HEK293T (cell line): ENCODE measurements at regions not wholly inside any gene's neighbourhood (a gene's known extent, or its start where the extent isn't known, plus 50 kb on each side); places are given as distances from the start of the nearest gene placed in this dataset.
"Not testable (repeated sequence)": the region's sequence is repeated elsewhere in the genome, so short reads cannot be mapped to it uniquely, and the experiment has no call there.

Experiments
- CTCF ChIA-PET: fragments of 350-600 bp; formaldehyde crosslinking; extraction: SDS; loops from one replicate; lab custom pipeline; 2021; ENCODE audit warnings: antibody characterized with exemption, inconsistent platforms; lab: Yijun Ruan, JAX
- POLR2A ChIA-PET: fragments of 350-600 bp; formaldehyde crosslinking; extraction: SDS; loops from one replicate; lab custom pipeline; 2020; ENCODE audit warnings: antibody characterized with exemption, inconsistent platforms; lab: Yijun Ruan, JAX
- DNase-seq: peaks from one replicate; pipeline ENCODE4 v3.0.0; 2012; ENCODE audit warnings: mixed read lengths; ENCODE audit errors: extremely low spot score
- ARNT ChIP-seq: fragments of 450-650 bp; IDR thresholded peaks from 2 replicates; pipeline ENCODE4 v1.6.1; 2017; ENCODE audit warnings: mild to moderate bottlenecking
- BHLHE40 ChIP-seq: fragments of 450-650 bp; IDR thresholded peaks from 2 replicates; pipeline ENCODE4 v1.6.1; 2016; ENCODE audit warnings: mild to moderate bottlenecking, moderate library complexity, borderline replicate concordance
- CTBP1 ChIP-seq: fragments of 450-650 bp; IDR thresholded peaks from 2 replicates; pipeline ENCODE4 v1.6.1; 2016; ENCODE audit warnings: borderline replicate concordance
- ELF4 ChIP-seq: fragments of 450-650 bp; IDR thresholded peaks from 2 replicates; pipeline ENCODE4 v1.6.1; 2017; ENCODE audit warnings: antibody characterized with exemption
- FOXA1 ChIP-seq: fragments of 450-650 bp; IDR thresholded peaks from 2 replicates; pipeline ENCODE4 v1.6.1; 2016; ENCODE audit warnings: mild to moderate bottlenecking
- FOXK2 ChIP-seq: fragments of 450-650 bp; IDR thresholded peaks from 2 replicates; pipeline ENCODE4 v1.6.1; 2016; ENCODE audit warnings: mild to moderate bottlenecking
- FOXM1 ChIP-seq: fragments of 450-650 bp; IDR thresholded peaks from 2 replicates; pipeline ENCODE4 v1.6.1; 2017; ENCODE audit warnings: mild to moderate bottlenecking, borderline replicate concordance
- HDGF ChIP-seq: fragments of 450-650 bp; IDR thresholded peaks from 2 replicates; pipeline ENCODE4 v1.6.1; 2017; ENCODE audit warnings: antibody characterized with exemption, borderline replicate concordance
- L3MBTL2 ChIP-seq: fragments of 450-650 bp; conservative IDR thresholded peaks from 2 replicates; pipeline ENCODE4 v1.6.1; 2016; ENCODE audit warnings: mild to moderate bottlenecking
- LEF1 ChIP-seq: fragments of 450-650 bp; IDR thresholded peaks from 2 replicates; pipeline ENCODE4 v1.6.1; 2017; ENCODE audit warnings: mild to moderate bottlenecking, borderline replicate concordance
- NFRKB ChIP-seq: fragments of 450-650 bp; IDR thresholded peaks from 2 replicates; pipeline ENCODE4 v1.6.1; 2016; ENCODE audit warnings: mild to moderate bottlenecking, moderate library complexity
- SP1 ChIP-seq: fragments of 450-650 bp; IDR thresholded peaks from 2 replicates; pipeline ENCODE4 v1.6.1; 2017
- SUZ12 ChIP-seq: fragments of 450-650 bp; IDR thresholded peaks from 2 replicates; pipeline ENCODE4 v1.6.1; 2016; ENCODE audit warnings: mild to moderate bottlenecking
- TARDBP ChIP-seq: fragments of 450-650 bp; IDR thresholded peaks from 2 replicates; pipeline ENCODE4 v1.6.1; 2016
- ZNF384 ChIP-seq: fragments of 450-650 bp; IDR thresholded peaks from 2 replicates; pipeline ENCODE4 v1.6.1; 2016
- TF ChIP-seq, protein P1 (sequence below): fragments of 450-650 bp; IDR thresholded peaks from 2 replicates; pipeline ENCODE4 v1.6.1; 2016

DNA sequence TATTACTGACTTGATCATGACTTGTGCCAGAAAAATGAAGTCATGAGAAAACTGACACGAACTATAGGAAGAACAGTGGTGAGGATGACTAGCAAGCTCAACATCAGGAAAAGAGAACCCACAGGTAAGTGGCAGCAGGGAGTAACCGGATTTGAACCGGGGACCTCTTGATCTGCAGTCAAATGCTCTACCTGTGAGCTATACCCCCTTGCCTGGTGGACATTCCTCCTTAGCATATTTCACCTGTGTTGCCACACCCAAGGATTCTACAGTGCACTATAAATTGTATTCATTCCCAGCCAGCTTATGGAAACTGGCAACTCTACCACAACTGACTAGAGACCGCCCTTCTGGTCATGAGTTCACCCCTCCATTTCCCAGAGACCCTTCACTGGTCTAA, 97.5 kb upstream of the ZNF746 start:
- no peak for TF ChIP-seq ARNT
- DNase-seq: no peak
- CTCF ChIA-PET: no interaction called here
- POLR2A ChIA-PET: interaction anchor here (0.9 kb wide), 1 partner anchor 10 kb away, joined by 3 read pairs; no protein-coding TSS in a partner anchor

GRCh38 chr7:149588930-149589329, 91.3 kb upstream of the ZNF746 start:
- ChIA-PET CTCF (no interaction called here), POLR2A (no interaction called here)
- no peak for DNase-seq
- no peak for TF ChIP-seq NFRKB
- no peak for TF ChIP-seq LEF1
- TF ChIP-seq L3MBTL2: no peak
- TF ChIP-seq ELF4: no peak
- TF ChIP-seq ZNF384: no peak
- no peak for TF ChIP-seq CTBP1
- TF ChIP-seq FOXM1: no peak

GRCh38 chr7:149586646-149587645, 89.3 kb upstream of the ZNF746 start:
- TF ChIP-seq FOXM1 (no peak), SUZ12 (no peak), FOXA1 (no peak), LEF1 (no peak), FOXK2 (no peak), SP1 (no peak), NFRKB (no peak), L3MBTL2 (no peak), HDGF (no peak), TARDBP (no peak), ZNF384 (no peak), CTBP1 (no peak), ELF4 (no peak), BHLHE40 (no peak), ARNT (no peak)
- TF ChIP-seq, protein P1, sequence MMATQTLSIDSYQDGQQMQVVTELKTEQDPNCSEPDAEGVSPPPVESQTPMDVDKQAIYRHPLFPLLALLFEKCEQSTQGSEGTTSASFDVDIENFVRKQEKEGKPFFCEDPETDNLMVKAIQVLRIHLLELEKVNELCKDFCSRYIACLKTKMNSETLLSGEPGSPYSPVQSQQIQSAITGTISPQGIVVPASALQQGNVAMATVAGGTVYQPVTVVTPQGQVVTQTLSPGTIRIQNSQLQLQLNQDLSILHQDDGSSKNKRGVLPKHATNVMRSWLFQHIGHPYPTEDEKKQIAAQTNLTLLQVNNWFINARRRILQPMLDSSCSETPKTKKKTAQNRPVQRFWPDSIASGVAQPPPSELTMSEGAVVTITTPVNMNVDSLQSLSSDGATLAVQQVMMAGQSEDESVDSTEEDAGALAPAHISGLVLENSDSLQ: no peak
- no peak for DNase-seq
- CTCF ChIA-PET: no interaction called here
- POLR2A ChIA-PET: no interaction called here

DNA sequence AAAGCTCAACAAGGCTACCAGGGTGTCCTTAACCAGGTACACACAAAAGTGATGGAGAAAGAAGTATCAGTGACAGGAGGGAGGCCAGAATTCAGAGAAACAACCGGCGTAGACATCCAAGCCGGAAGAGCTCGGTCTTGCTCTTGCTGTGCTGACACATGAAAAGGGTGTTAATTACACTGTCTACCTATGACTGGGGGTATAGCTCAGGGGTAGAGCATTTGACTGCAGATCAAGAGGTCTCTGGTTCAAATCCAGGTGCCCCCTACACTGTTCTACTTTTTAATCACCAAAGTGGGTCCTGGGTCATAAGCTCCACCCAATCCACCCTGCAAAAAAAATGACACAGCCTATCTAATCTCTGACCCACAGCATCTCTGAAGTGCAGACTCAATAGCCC, 86.9 kb upstream of the ZNF746 start:
- TF ChIP-seq FOXK2 (no peak), TARDBP (no peak), HDGF (no peak), CTBP1 (no peak), NFRKB (no peak), ZNF384 (no peak), FOXA1 (no peak), BHLHE40 (no peak), SP1 (no peak), LEF1 (no peak), ELF4 (no peak), L3MBTL2 (no peak), SUZ12 (no peak), ARNT (no peak)
- TF ChIP-seq, protein P1: no peak
- ChIA-PET POLR2A (no interaction called here), CTCF (interaction anchor here (0.6 to 1.2 kb wide), 2 partner anchors 13 to 41 kb away, joined by 3 read pairs; no protein-coding TSS in a partner anchor)
- no peak for DNase-seq

DNA sequence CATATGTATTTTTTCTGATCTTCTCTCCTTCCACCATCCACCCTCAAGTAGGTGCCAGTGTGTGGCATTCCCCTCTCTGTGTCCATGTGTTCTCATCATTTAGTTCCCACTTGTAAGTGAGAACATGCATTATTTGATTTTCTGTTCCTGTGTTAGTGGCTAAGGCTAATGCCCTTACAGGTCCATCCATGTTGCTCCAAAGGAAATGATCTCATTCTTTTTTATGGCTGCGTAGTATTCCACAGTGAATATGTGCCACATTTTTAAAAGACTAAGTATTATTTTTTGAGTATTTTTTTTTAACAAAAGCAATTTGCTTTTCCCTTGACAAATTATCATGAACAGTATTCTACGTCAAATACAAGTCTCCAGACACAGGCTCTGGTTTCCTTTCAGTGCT, 86.4 kb upstream of the ZNF746 start:
- DNase-seq: no peak
- ChIA-PET POLR2A (no interaction called here), CTCF (interaction anchor here (1.2 kb wide), 1 partner anchor 14 kb away, joined by 3 read pairs; no protein-coding TSS in a partner anchor)
- TF ChIP-seq FOXM1 (no peak), FOXA1 (no peak), LEF1 (no peak), ARNT (no peak), ELF4 (no peak), FOXK2 (no peak), ZNF384 (no peak), L3MBTL2 (no peak), SP1 (no peak), SUZ12 (no peak), HDGF (no peak), TARDBP (no peak), NFRKB (no peak), BHLHE40 (no peak)
- TF ChIP-seq, protein P1: no peak

GRCh38 chr7:149580328-149580727, 82.7 kb upstream of the ZNF746 start:
- DNase-seq: no peak
- no peak for TF ChIP-seq FOXK2
- no peak for TF ChIP-seq BHLHE40
- no peak for TF ChIP-seq SP1
- no peak for TF ChIP-seq CTBP1
- TF ChIP-seq TARDBP: no peak
- no peak for TF ChIP-seq NFRKB
- no peak for TF ChIP-seq FOXM1
- TF ChIP-seq ELF4: no peak
- no peak for TF ChIP-seq SUZ12
- CTCF ChIA-PET: no interaction called here
- POLR2A ChIA-PET: no interaction called here

DNA sequence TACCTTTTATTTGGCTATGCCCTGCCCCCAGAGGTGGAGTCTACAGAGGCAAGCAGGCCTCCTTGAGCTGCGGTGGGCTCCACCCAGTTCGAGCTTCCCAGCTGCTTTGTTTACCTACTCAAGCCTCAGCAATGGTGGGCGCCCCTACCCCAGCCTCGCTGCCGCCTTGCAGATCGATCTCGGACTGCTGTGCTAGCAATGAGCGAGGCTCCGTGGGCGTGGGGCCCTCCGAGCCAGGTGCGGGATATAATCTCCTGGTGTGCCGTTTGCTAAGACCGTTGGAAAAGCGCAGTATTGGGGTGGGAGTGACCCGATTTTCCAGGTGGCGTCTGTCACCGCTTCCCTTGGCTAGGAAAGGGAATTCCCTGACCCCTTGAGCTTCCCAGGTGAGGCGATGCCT, 81.8 kb upstream of the ZNF746 start:
- POLR2A ChIA-PET, CTCF ChIA-PET, DNase-seq: not testable (repeated sequence)

GRCh38 chr7:149574428-149574827, 76.8 kb upstream of the ZNF746 start:
- POLR2A ChIA-PET: not testable (repeated sequence)

More at GRCh38 chr7:149574428-149574827, 76.8 kb upstream of the ZNF746 start:
- DNase-seq, CTCF ChIA-PET: not testable (repeated sequence)
